ENCODE measurements at regions not wholly inside any gene's neighbourhood (a gene's known extent, or its start where the extent isn't known, plus 50 kb on each side); places are given as distances from the start of the nearest gene placed in this dataset.
"Not testable (repeated sequence)": the region's sequence is repeated elsewhere in the genome, so short reads cannot be mapped to it uniquely, and the experiment has no call there.

DNA sequence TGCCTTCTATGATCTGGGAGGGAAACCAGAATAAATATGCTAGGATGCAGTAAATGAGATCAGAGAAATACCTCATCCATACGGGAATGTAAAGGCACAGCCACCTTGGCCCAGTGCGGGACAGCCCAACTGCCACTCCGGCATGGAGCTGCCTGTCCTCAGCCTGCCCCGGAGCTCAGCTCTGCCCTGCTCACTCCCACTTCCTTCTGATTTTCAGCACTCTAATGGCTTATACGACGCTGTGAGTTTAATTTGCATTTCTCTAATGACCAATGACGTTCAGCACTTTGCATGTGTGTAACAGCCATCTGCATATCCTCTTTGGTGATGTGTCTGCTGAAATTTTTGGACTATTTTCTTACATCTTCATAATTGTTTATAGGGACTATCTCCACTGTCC, 172.5 kb upstream of the RAB6C start:
- no peak overlapping the region for H3K4me3 ChIP-seq (replicated peaks; ENCODE audit: low read depth, low read length)
- DNase-seq (ENCODE audit: extremely low read depth, low read depth), result no peak
- TF ChIP-seq, protein P1, sequence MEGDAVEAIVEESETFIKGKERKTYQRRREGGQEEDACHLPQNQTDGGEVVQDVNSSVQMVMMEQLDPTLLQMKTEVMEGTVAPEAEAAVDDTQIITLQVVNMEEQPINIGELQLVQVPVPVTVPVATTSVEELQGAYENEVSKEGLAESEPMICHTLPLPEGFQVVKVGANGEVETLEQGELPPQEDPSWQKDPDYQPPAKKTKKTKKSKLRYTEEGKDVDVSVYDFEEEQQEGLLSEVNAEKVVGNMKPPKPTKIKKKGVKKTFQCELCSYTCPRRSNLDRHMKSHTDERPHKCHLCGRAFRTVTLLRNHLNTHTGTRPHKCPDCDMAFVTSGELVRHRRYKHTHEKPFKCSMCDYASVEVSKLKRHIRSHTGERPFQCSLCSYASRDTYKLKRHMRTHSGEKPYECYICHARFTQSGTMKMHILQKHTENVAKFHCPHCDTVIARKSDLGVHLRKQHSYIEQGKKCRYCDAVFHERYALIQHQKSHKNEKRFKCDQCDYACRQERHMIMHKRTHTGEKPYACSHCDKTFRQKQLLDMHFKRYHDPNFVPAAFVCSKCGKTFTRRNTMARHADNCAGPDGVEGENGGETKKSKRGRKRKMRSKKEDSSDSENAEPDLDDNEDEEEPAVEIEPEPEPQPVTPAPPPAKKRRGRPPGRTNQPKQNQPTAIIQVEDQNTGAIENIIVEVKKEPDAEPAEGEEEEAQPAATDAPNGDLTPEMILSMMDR (IDR thresholded peaks at IDR 0.05; ENCODE audit: low read depth, low read length, missing control alignments), result no peak

DNA sequence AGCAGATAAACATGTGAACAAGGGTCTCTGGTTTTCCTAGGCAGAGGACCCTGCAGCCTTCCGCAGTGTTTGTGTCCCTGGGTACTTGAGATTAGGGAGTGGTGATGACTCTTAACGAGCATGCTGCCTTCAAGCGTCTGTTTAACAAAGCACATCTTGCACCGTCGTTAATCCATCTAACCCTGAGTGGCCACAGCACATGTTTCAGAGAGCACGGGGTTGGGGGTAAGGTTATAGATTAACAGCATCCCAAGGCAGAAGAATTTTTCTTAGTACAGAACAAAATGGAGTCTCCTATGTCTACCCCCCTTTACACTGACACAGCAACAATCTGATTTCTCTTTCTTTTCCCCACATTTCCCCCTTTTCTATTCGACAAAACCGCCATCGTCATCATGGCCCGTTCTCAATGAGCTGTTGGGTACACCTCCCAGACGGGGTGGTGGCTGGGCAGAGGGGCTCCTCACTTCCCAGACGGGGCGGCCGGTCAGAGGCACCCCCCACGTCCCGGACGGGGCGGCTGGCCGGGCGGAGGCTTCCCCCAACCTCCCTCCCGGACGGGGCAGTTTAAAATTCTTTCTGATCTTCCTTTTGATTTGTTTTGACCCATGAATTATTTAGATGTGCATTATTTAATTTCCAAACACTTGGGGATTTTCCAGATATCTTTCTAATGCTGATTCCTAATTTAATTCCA, 171.7 kb upstream of the RAB6C start:
- DNase-seq (ENCODE audit: extremely low read depth, low read depth); H3K4me3 ChIP-seq (replicated peaks; ENCODE audit: low read depth, low read length): not testable (repeated sequence)

DNA sequence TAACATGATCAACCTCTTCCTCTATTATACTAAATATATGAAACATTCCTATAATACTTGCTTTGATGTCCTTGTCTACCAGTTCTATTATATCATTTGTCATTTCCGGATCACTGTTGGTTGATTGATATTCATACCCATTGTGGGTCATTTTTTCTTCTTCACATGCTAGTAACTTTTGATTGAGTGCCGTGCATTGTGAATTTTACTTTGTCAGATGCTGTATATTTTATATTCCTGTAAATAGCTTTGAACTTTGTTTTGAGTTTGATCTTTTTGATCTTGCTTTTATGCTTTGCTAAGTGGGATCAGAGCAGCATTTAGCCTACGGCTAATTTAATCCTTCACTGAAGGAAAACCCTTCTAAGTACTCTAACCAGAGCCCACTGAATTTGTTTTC, 168.9 kb upstream of the RAB6C start:
- DNase-seq (ENCODE audit: extremely low read depth, low read depth), result no peak
- TF ChIP-seq, protein P1 (IDR thresholded peaks at IDR 0.05; ENCODE audit: low read depth, low read length, missing control alignments), result no peak
- no peak overlapping the region for H3K4me3 ChIP-seq (replicated peaks; ENCODE audit: low read depth, low read length)

DNA sequence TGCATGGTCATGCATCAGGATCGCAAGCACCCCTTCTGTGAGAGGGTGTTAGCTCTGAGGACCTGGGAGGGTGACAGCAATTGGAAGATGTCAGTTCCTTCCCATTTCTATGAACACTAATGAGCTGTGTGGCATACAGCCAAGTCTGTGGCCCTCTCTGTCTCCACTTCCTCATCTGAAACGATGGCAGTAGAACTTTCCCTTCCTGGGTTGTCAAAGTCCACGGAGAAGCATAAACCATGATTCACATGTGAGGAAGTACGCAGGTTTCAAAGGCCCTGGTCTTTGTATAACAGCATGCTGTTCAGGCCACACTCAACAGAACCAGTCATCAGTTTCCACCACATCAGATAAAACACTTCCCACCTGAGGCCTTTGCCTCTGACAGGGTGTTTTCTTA, 167.4 kb upstream of the RAB6C start:
- TF ChIP-seq, protein P1 (IDR thresholded peaks at IDR 0.05; ENCODE audit: low read depth, low read length, missing control alignments), result no peak
- H3K4me3 ChIP-seq (replicated peaks; ENCODE audit: low read depth, low read length), result no peak overlapping the region
- no peak for DNase-seq (ENCODE audit: extremely low read depth, low read depth)

DNA sequence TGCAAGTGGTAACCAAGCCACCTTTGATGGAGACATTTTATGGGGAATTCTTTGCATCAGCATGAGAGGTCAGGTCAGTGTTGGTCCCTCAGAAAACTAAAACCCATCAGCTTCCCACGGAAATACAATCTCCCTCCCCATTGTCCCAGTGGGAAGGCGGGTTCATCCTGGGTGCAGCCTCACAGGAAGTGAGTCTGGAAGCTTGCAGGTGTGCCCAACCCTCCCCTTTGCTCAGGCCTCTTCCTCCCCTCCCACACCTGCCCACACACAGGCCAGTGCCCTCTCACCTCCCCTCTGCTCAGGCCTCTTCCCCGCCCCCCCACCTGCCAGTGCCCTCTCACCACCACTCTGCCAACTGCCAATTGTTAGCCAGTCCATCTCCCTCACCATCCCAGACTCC, 166.8 kb upstream of the RAB6C start:
- no peak for DNase-seq (ENCODE audit: extremely low read depth, low read depth)
- H3K4me3 ChIP-seq (replicated peaks; ENCODE audit: low read depth, low read length), result no peak overlapping the region
- TF ChIP-seq, protein P1 (IDR thresholded peaks at IDR 0.05; ENCODE audit: low read depth, low read length, missing control alignments), result no peak

DNA sequence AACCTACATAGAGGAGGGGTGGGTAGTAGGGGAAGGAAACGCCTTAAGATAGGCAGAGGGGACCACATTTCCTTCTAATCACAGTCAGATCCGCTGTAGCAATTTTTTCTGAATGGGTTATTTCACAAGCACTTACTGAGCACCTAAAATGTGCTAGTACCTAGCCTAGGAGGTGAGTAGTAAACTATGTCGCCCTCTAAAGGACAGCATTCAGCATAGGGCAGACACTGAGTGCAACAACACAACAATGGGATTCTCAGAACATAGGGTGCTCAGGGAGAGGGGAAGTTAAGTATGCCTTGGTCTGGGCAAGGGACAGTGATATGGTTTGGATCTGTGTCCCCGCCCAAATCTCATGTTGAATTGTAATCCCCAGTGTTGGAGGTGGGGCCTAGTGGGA, 166.1 kb upstream of the RAB6C start:
- H3K4me3 ChIP-seq (replicated peaks; ENCODE audit: low read depth, low read length), result no peak overlapping the region
- TF ChIP-seq, protein P1 (IDR thresholded peaks at IDR 0.05; ENCODE audit: low read depth, low read length, missing control alignments), result no peak
- DNase-seq (ENCODE audit: extremely low read depth, low read depth), result no peak

DNA sequence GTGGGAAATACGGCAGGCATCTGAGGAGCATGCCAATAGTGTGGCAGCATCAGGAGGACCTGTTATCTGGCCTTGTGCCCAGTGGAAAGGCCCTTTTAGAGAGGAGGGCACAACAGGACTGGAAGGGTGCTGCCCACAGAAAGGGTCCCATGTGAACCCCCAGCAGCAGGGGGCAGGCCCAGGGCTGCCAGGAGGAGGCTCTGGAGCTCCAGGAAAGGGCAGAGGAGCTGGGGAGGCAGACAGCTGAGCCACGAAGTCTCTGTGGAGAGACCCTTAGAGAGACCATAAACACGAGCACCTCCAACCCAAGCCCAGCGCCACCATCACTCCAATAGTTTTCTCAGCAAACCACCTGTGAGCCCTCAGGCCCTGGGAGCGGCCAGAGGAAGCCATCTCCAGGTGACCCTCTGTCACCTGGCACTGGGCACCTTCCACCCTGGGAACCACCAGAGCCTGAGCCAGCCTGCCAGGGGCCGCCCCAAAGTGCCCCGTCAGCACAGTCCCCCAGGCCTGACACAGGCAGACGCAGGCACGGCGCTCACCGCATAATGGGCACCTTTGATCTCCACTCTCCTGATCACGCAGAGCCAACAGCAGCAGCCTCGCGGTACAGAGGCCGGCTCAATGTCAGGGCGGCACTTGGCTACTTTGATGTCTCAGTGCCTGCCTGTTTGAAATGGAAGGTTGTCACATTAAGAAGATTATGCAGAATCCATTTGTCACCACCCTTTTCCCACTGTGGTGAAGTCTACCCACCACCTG, 162.5 kb upstream of the RAB6C start:
- TF ChIP-seq, protein P1 (IDR thresholded peaks at IDR 0.05; ENCODE audit: low read depth, low read length, missing control alignments), result no peak
- DNase-seq (ENCODE audit: extremely low read depth, low read depth), result no peak
- H3K4me3 ChIP-seq (replicated peaks; ENCODE audit: low read depth, low read length), result no peak overlapping the region
